DOHH2 (cell line): ENCODE measurements at regions not wholly inside any gene's neighbourhood (a gene's known extent, or its start where the extent isn't known, plus 50 kb on each side); places are given as distances from the start of the nearest gene placed in this dataset.

Experiments
- EZH2phosphoT487 ChIP-seq: fragments of 200-600 bp; sonication (generic); IDR thresholded peaks from 2 replicates; pipeline ENCODE4 v1.6.1; 2017; ENCODE audit warnings: borderline replicate concordance, mild to moderate bottlenecking, antibody characterized with exemption, low read length, moderate library complexity, mixed read lengths
- TF ChIP-seq, protein P1 (sequence below): fragments of 200-600 bp; sonication (generic); IDR thresholded peaks from one replicate; pipeline ENCODE4 v1.5.1; 2014; ENCODE audit warnings: antibody characterized with exemption, mild to moderate bottlenecking, low read depth, low read length; ENCODE audit not compliant: poor library complexity, severe bottlenecking

DNA sequence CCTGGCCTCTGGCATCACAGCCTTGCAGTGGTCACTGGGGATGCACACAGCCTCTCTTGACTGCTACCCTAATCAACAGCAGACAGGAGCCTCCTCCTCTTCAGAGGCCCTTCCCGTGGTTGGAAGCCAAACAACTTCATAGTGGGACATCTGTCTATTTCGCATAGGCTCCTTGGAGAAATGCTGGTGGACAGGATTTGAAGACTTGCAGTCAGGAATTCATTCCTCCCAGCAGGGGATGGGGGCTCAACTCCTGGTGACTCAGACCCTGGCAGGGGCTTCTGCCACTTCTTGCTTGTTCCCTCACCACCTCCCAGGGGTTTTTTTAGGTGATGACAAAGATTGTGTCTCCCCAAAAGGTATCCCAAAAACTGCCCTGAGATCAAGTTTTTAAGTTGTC, 191.7 kb upstream of the CAMK1G start:
- TF ChIP-seq, protein P1, sequence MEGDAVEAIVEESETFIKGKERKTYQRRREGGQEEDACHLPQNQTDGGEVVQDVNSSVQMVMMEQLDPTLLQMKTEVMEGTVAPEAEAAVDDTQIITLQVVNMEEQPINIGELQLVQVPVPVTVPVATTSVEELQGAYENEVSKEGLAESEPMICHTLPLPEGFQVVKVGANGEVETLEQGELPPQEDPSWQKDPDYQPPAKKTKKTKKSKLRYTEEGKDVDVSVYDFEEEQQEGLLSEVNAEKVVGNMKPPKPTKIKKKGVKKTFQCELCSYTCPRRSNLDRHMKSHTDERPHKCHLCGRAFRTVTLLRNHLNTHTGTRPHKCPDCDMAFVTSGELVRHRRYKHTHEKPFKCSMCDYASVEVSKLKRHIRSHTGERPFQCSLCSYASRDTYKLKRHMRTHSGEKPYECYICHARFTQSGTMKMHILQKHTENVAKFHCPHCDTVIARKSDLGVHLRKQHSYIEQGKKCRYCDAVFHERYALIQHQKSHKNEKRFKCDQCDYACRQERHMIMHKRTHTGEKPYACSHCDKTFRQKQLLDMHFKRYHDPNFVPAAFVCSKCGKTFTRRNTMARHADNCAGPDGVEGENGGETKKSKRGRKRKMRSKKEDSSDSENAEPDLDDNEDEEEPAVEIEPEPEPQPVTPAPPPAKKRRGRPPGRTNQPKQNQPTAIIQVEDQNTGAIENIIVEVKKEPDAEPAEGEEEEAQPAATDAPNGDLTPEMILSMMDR: no peak
- TF ChIP-seq EZH2phosphoT487: no peak
